MM.1S (cell line): ENCODE measurements at regions not wholly inside any gene's neighbourhood (a gene's known extent, or its start where the extent isn't known, plus 50 kb on each side); places are given as distances from the start of the nearest gene placed in this dataset.

Source experiments
- DNase-seq: peaks from one replicate; pipeline ENCODE4 v3.0.0-alpha.2; 2015
- H2AFZ ChIP-seq: fragments of 300-600 bp; sonication (generic); 2 replicates; pipeline ENCODE4 v1.6.0; 2016; ENCODE audit warnings: antibody characterized with exemption, low read length
- H3F3A ChIP-seq: fragments of 300-600 bp; sonication (generic); 2 replicates; pipeline ENCODE4 v1.6.1; 2016; ENCODE audit warnings: mild to moderate bottlenecking, antibody characterized with exemption, low read length, moderate library complexity, mixed read lengths; ENCODE audit not compliant: insufficient read depth
- H3K27ac ChIP-seq: fragments of 300-600 bp; sonication (generic); 2 replicates; pipeline ENCODE4 v1.5.1; 2016; ENCODE audit warnings: mild to moderate bottlenecking, low read length
- H3K27me3 ChIP-seq: fragments of 300-600 bp; sonication (generic); replicated peaks from 2 replicates; pipeline ENCODE4 v1.6.0; 2016; ENCODE audit warnings: low read length; ENCODE audit not compliant: insufficient read depth
- H3K36me3 ChIP-seq: fragments of 300-600 bp; sonication (generic); replicated peaks from 2 replicates; pipeline ENCODE4 v1.6.1; 2016; ENCODE audit warnings: mild to moderate bottlenecking, low read length, mixed read lengths; ENCODE audit not compliant: insufficient read depth
- H3K4me1 ChIP-seq: fragments of 300-600 bp; sonication (generic); 2 replicates; pipeline ENCODE4 v1.6.1; 2016; ENCODE audit warnings: low read length, mixed read lengths
- H3K4me2 ChIP-seq: fragments of 300-600 bp; sonication (generic); 2 replicates; pipeline ENCODE4 v1.6.0; 2016; ENCODE audit warnings: low read depth, low read length
- H3K4me3 ChIP-seq: fragments of 300-600 bp; sonication (generic); 2 replicates; pipeline ENCODE4 v1.5.1; 2016; ENCODE audit warnings: low read length, mixed read lengths
- H3K79me2 ChIP-seq: fragments of 300-600 bp; sonication (generic); 2 replicates; pipeline ENCODE4 v1.6.1; 2016; ENCODE audit warnings: mixed run types, low read length, mixed read lengths
- H3K9ac ChIP-seq: fragments of 300-600 bp; sonication (generic); 2 replicates; pipeline ENCODE4 v1.6.1; 2016; ENCODE audit warnings: low read length, mixed read lengths
- H3K9me2 ChIP-seq: fragments of 300-600 bp; sonication (generic); replicated peaks from 2 replicates; pipeline ENCODE4 v1.6.1; 2016; ENCODE audit warnings: mild to moderate bottlenecking, low read length, mixed read lengths; ENCODE audit not compliant: insufficient read depth
- H3K9me3 ChIP-seq: fragments of 300-600 bp; sonication (generic); replicated peaks from 2 replicates; pipeline ENCODE4 v1.6.1; 2016; ENCODE audit warnings: mild to moderate bottlenecking, low read length, mixed read lengths; ENCODE audit not compliant: insufficient read depth
- H4K20me1 ChIP-seq: fragments of 300-600 bp; sonication (generic); 2 replicates; pipeline ENCODE4 v1.6.1; 2016; ENCODE audit warnings: mild to moderate bottlenecking, low read length, moderate library complexity, mixed read lengths; ENCODE audit not compliant: insufficient read depth
- CTCF ChIP-seq: fragments of 300-600 bp; sonication (generic); IDR thresholded peaks from 2 replicates; pipeline ENCODE4 v1.5.1; 2016; ENCODE audit warnings: antibody characterized with exemption, low read length, mixed read lengths
- EZH2 ChIP-seq: fragments of 300-600 bp; sonication (generic); optimal IDR thresholded peaks from 2 replicates; pipeline ENCODE3; 2017; ENCODE audit warnings: low read depth, mild to moderate bottlenecking, antibody characterized with exemption, low read length, mixed read lengths
- EZH2phosphoT487 ChIP-seq: fragments of 300-600 bp; sonication (generic); IDR thresholded peaks from 2 replicates; pipeline ENCODE4 v1.6.1; 2018; ENCODE audit warnings: antibody characterized with exemption, low read length

- TF ChIP-seq EZH2phosphoT487, result no peak
- no peak for TF ChIP-seq CTCF
- no peak for TF ChIP-seq EZH2
- Histone ChIP-seq H4K20me1 (no peaks in the 10 kb centered on the region), H3K9me2 (no peaks in the 10 kb centered on the region)
Observed at GRCh38 chr13:73331556-73331955, 272.8 kb downstream of the KLF5 start.

GRCh38 chr13:73329355-73329754, 270.6 kb downstream of the KLF5 start:
- Histone ChIP-seq H3K27ac (no peak overlapping the region), H3K27me3 (no peaks in the 10 kb centered on the region), H3K36me3 (no peaks in the 10 kb centered on the region), H3K4me3 (no peak overlapping the region), H3K79me2 (no peaks in the 10 kb centered on the region), H2AFZ (no peak overlapping the region), H3F3A (no peaks in the 10 kb centered on the region), H3K9me3 (no peaks in the 10 kb centered on the region), H3K9ac (no peak overlapping the region), H3K4me1 (no peaks in the 10 kb centered on the region), H3K4me2 (no peak overlapping the region), H3K9me2 (no peaks in the 10 kb centered on the region), H4K20me1 (no peaks in the 10 kb centered on the region)
- no peak for DNase-seq
- TF ChIP-seq CTCF, result no peak
- TF ChIP-seq EZH2phosphoT487, result no peak
- TF ChIP-seq EZH2, result no peak

More at GRCh38 chr13:73331556-73331955, 272.8 kb downstream of the KLF5 start:
- no peak overlapping the region for H3K27ac ChIP-seq
- H3K9me3 ChIP-seq, result no peaks in the 10 kb centered on the region
- no peak overlapping the region for H3K9ac ChIP-seq
- no peak overlapping the region for H2AFZ ChIP-seq
- no peak overlapping the region for H3K4me3 ChIP-seq
- H3K4me2 ChIP-seq, result no peak overlapping the region
- no peaks in the 10 kb centered on the region for H3K36me3 ChIP-seq
- no peak for DNase-seq
- no peaks in the 10 kb centered on the region for H3F3A ChIP-seq
- H3K27me3 ChIP-seq, result no peaks in the 10 kb centered on the region
- no peaks in the 10 kb centered on the region for H3K79me2 ChIP-seq
- H3K4me1 ChIP-seq, result no peaks in the 10 kb centered on the region

GRCh38 chr13:73327579-73327978, 268.8 kb downstream of the KLF5 start:
- Histone ChIP-seq H3K36me3 (no peaks in the 10 kb centered on the region), H3K4me1 (no peaks in the 10 kb centered on the region), H3K79me2 (no peaks in the 10 kb centered on the region), H4K20me1 (no peaks in the 10 kb centered on the region), H3K9me2 (no peaks in the 10 kb centered on the region), H3F3A (no peaks in the 10 kb centered on the region), H3K27me3 (no peaks in the 10 kb centered on the region), H3K4me3 (no peak overlapping the region), H3K4me2 (no peak overlapping the region), H3K27ac (no peak overlapping the region), H3K9me3 (no peaks in the 10 kb centered on the region), H3K9ac (no peak overlapping the region), H2AFZ (no peak overlapping the region)
- TF ChIP-seq CTCF (no peak), EZH2 (no peak), EZH2phosphoT487 (no peak)
- no peak for DNase-seq
